OCI-LY7 (cell line): ENCODE measurements at regions not wholly inside any gene's neighbourhood (a gene's known extent, or its start where the extent isn't known, plus 50 kb on each side); places are given as distances from the start of the nearest gene placed in this dataset.

Experiments
- EZH2phosphoT487 ChIP-seq: fragments of 200-600 bp; sonication (generic); IDR thresholded peaks from 2 replicates; pipeline ENCODE4 v1.6.1; 2018; ENCODE audit warnings: low read depth, borderline replicate concordance, mild to moderate bottlenecking, mixed run types, antibody characterized with exemption, low read length, moderate library complexity, mixed read lengths
- TF ChIP-seq, protein P1 (sequence below): fragments of 200-600 bp; sonication (generic); conservative IDR thresholded peaks from 2 replicates; pipeline ENCODE4 v1.5.1; 2014; ENCODE audit warnings: mild to moderate bottlenecking, antibody characterized with exemption, low read length, moderate library complexity, mixed read lengths

DNA sequence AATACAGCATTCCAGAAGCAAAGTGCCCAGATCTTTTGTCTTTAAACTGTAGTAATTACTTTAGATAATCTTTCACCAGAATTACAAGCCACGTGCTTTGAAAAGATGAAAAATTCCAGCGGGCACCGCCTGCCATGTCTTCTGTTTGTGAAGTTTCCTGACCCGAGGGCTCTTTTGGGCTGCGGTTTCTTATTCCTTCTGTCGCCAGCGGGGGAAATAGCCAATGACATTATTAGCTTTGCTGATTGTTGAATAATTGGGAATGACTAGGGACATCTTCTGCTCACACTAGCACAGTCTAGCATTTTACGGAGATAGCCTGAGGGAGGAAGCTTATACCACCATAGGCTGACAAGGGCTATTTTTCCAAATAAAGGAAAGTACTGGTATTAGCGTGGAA is 124.7 kb downstream of the SAMD5 start:
- TF ChIP-seq, protein P1, sequence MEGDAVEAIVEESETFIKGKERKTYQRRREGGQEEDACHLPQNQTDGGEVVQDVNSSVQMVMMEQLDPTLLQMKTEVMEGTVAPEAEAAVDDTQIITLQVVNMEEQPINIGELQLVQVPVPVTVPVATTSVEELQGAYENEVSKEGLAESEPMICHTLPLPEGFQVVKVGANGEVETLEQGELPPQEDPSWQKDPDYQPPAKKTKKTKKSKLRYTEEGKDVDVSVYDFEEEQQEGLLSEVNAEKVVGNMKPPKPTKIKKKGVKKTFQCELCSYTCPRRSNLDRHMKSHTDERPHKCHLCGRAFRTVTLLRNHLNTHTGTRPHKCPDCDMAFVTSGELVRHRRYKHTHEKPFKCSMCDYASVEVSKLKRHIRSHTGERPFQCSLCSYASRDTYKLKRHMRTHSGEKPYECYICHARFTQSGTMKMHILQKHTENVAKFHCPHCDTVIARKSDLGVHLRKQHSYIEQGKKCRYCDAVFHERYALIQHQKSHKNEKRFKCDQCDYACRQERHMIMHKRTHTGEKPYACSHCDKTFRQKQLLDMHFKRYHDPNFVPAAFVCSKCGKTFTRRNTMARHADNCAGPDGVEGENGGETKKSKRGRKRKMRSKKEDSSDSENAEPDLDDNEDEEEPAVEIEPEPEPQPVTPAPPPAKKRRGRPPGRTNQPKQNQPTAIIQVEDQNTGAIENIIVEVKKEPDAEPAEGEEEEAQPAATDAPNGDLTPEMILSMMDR, result no peak
- no peak for TF ChIP-seq EZH2phosphoT487
